ENCODE measurements at regions not wholly inside any gene's neighbourhood (a gene's known extent, or its start where the extent isn't known, plus 50 kb on each side); places are given as distances from the start of the nearest gene placed in this dataset.

GRCh38 chr6:166693880-166694279 is 66.8 kb upstream of the RPS6KA2 start:
- DNase-seq (ENCODE audit: low read depth): no peak

- no peak for DNase-seq (ENCODE audit: low read depth)
Observed at GRCh38 chr6:166692723-166693302, 65.8 kb upstream of the RPS6KA2 start.

GRCh38 chr6:166691746-166692145 is 64.7 kb upstream of the RPS6KA2 start:
- no peak for DNase-seq (ENCODE audit: low read depth)

GRCh38 chr6:166691199-166691598 is 64.1 kb upstream of the RPS6KA2 start:
- DNase-seq (ENCODE audit: low read depth): no peak

DNA sequence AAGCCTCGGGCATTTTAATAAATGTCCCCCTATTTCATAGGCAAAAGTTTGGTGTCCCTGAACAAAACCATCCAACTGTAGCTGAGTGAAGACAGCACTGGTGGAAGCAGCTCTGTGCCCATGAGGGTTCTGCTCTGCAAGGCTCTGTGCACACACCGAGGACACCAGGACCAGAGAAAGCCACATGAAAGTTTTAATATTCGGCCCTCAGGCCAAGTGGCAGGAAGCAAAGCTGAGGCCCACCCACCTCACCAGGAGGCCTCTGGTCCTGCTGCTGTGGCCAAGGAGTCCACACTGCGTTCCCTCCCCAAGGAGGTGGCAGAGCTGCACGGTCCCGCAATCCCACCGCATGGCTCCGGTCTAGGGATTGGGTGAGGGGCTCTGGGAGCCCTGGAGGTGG is 62.6 kb upstream of the RPS6KA2 start:
- DNase-seq (ENCODE audit: low read depth): no peak

- DNase-seq (ENCODE audit: low read depth): no peak
Observed at GRCh38 chr6:166688901-166689300, 61.9 kb upstream of the RPS6KA2 start.

DNA sequence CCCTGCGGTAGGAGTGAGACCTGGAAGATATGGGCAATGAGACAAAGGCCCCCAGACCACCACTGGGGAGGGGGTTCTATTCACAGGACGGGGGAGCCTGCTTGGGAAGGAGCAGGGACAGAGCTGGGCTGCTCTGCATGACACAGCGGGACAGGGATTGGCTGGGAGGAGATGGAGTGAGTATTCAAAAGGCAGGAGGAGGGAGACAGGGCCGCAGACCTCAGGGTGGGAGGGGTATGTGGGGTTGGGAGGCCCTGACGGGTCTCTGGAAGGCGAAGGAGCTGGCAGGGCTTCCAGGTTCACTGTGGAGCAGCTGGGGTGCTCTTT is 60.8 kb upstream of the RPS6KA2 start:
- DNase-seq (ENCODE audit: low read depth): no peak

DNA sequence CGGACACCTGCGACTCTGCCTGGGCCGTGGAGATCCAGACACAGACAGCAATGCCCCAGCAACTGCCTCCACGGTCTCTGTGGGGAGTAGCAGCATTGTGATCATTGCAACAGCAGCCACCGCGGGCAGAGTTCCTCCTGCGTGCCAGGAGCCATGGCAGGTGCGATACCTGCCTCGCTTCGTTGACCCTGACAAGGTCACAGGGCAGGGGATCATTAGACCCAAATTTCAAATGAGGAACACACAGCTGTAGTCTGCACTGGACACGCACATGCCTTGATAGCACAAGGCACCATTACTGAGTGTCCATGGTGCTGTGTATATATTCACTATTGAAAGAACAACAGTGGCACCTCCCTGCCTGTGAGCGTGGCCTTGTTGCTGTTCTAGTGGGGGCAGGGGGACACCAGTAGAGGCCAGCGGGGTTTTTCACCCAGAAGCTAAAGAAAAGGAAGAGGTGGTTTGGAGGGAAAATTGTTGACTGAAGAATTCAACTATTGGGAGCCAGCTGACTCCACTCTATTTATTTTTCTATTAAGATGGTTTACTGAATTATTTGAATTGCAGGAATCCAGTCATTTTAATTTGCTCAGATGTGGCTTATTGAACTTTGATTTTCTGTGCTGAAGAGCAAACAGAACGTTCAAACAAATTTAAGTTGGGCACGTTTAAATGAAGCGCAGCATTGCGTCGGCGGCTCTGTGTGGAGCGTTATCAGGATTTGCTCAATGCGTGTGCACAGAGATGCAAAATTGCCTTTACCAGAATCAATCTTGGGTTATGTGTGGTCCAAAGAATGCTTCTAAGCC is 60.2 kb upstream of the RPS6KA2 start:
- no peak for DNase-seq (ENCODE audit: low read depth)

- DNase-seq (ENCODE audit: low read depth): no peak
Observed at GRCh38 chr6:166686317-166686716, 59.3 kb upstream of the RPS6KA2 start.

DNA sequence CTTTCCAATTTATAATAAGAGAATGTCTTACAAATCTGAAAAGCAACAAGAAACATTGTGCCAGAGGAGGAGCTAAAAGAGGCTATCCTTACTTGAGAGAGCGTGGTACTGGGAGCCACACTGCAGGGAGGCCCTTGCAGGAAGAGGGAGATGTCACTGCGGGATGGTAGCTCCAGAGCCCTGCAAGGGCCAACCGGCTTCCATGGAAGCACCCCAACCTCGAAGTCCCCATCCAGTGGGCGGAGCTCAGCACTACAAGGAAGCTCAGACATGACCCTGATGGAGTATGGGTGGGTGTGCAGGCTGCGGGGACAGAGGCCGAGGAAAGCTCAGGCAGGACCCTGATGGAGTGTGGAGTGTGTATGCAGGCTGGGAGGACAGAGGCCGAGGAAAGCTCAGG is 57.8 kb upstream of the RPS6KA2 start:
- DNase-seq (ENCODE audit: low read depth): no peak

- DNase-seq (ENCODE audit: low read depth): no peak
Observed at GRCh38 chr6:166684170-166684569, 57.1 kb upstream of the RPS6KA2 start.

- DNase-seq (ENCODE audit: low read depth): no peak
Observed at GRCh38 chr6:166683477-166683876, 56.4 kb upstream of the RPS6KA2 start.

DNA sequence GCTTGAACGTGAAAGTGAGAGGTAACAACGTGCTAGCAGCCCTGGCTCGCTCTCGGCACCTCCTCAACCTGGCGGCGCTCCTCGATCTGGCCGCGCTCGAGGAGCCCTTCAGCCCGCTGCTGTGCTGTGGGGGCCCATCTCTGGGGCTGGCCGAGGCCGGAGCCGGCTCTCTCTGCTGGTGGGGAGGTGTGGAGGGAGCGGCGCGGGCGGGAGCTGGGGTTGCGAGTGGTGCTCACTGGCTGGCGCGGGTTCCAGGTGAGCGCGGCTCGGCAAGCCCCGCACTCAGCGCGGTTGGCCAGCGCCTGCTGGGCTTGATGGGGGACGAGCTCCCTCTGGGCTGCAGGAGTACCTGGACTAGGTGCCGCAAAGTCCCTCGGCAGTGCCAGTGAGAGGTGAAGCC is 52.5 kb upstream of the RPS6KA2 start:
- no peak for DNase-seq (ENCODE audit: low read depth)

DNA sequence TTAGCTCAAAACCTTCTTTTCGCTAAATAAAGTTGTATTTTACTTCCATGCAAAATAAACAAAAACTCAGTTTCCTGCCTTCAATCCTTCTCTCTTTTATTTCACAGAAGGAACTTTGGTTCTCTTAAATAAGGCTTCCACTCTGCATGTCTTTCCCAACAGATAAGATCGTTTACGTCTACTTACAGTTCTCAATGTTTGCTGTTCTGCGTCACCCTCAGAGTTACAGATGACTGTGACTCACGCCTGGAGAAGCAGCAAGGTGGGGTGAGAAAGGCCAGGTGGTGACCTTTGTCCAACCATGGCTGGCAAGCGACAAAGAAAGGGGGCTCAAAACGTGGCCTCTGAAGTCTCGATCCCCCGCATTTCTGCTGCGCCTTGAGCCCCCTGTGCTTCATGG is 51.4 kb upstream of the RPS6KA2 start:
- no peak for DNase-seq (ENCODE audit: low read depth)

GRCh38 chr6:166677941-166678340 is 50.9 kb upstream of the RPS6KA2 start:
- no peak for DNase-seq (ENCODE audit: low read depth)

Measured in stimulated activated CD8-positive, alpha-beta memory T cell treated with anti-CD3 and anti-CD28 coated beads, Interleukin-15, amount 100 ng/mL, for 1 hour (primary cell).